NCI-H1694 (cell line): ENCODE measurements at regions not wholly inside any gene's neighbourhood (a gene's known extent, or its start where the extent isn't known, plus 50 kb on each side); places are given as distances from the start of the nearest gene placed in this dataset.
"Not testable (repeated sequence)": the region's sequence is repeated elsewhere in the genome, so short reads cannot be mapped to it uniquely, and the experiment has no call there.

Experiments
- DNase-seq: peaks from one replicate; lab custom pipeline; 2025; lab: John Stamatoyannopoulos, UW

DNA sequence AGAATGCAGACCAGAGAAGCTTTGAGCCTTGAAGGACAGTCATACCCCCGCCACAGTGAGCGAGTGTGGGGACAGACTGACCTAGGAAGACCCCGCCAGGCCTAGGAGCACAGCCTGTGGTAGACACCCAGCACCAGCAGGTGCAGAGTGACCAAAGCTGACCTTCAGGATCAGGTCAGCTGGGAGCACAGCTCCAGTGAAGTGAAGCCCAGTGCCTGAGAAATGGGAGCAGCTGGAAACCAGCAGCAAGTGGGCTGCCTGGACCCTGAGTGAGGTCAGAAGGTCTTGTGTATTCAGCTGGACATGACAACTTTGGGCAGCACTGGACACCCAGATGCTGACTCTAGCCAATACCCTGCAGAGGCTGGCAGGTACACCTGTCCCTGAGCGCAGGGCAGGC is 268.9 kb downstream of the TEX29 start:
- DNase-seq, result no peak

DNA sequence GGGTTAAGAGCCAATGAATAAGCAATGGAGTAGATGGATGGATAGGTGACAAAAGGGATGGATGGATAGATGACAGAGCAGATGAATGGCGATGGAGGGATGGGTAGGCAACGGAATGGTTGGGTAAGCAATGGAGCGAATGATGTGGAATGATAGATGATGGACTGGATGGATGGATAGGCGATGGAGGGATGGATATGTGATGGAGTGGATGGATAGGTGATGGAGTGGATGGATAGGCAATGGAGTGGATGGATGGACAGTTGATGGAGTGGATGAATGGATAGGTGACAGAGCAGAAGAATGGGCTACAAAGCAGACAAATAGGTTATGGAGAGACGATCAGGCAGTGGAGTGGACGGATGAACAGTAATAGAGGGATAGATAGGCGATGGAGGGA is 269.6 kb downstream of the TEX29 start:
- DNase-seq, result no peak

- no peak for DNase-seq
Observed at GRCh38 chr13:111590796-111591195, 270.4 kb downstream of the TEX29 start.

GRCh38 chr13:111593490-111593889 is 273.0 kb downstream of the TEX29 start:
- DNase-seq, result not testable (repeated sequence)

GRCh38 chr13:111594606-111595005 is 274.2 kb downstream of the TEX29 start:
- no peak for DNase-seq

DNA sequence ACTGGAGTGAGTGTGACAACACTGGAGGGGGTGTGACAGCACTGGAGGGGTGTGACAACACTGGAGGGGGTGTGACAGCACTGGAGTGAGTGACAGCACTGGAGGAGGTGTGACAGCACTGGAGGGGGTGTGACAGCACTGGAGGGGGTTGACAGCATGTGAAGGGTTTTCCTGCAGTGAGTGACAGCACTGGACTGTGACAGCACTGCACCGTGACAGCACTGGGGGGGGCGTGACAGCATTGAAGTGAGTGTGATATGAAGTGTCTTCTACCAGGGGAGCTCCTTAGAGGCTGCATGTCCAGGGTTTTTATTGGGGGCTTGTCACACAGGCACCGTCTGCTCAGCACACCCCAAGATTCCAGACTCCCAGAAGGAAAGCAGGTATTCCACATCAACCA is 274.8 kb downstream of the TEX29 start:
- no peak for DNase-seq

DNA sequence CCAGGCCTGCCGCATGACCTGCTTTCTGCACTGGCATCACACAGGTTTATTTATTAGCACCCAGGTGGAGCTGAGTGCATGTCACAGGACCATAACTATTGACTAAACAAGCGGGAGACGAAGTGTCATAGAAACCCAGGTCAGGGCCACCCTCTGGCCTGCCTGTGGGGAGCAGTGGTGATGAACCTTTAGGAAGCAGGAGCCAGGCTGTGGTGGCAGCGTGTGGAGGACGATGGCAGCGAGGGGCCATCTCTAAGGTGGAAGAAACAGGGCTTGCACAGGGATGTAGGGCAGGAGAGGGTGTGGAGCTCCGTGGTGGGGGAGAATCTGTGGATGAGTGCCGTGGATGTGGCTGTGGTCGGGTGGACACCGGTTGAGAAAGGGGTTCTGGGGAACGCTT is 275.3 kb downstream of the TEX29 start:
- DNase-seq, result no peak

DNA sequence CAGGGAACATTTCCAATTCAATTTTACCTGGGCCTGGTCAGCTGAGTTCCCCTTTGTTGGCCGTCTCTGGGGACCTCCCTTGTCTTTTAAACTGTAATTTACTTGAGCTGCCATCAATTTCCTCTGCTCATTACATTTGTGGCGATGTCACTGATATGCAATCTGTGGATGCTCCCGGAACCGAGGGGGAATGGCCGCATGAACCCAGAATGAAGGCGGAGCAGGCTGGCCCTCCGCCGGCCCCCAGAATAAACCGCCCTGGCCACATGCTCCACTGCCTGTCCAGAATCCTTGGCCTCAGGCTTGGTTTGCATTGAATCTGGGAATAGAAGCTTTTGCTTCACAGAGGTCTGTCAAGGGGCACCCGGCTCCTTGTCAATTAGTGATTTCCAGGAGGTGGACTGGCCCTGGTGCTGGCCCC is 276.8 kb downstream of the TEX29 start:
- DNase-seq, result no peak

DNA sequence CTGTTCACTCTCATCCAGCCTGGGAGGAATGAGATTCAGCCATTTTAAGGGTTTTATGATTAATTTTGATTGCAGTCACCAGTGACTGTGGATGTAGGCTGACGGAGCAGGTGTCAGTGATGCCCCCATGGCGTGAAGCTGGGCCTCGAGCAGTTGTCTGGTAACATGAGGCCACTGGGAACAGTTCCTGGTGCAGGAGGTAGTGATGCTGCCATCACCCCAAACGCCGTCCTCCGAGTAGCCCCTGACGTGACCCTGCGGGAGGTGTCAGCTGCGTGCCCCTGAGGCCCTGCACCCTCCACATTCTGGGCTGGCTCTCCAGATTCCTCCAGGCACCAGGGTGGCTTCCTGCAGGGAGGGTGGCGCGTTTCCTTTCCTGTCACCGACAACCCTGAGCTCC is 277.2 kb downstream of the TEX29 start:
- DNase-seq, result no peak

DNA sequence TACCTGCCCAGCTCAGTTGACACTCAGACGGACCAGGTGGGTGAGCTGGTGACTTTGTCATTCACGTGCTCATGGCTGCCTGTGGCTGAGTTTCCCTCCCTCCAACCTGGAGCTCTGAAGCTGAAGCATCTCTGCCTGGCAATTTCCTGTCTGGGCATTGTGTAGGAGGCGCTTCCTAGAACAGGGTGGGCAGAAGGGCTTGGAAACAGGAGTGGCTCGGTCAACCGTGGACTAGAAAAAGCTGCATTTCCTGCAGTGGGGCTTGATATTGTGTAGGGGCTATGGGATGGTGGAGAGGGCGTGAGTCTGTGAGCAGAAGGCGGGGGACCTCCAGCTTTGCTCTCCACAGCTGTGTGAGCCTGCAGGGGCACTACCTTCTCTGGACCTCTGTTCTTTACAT is 278.3 kb downstream of the TEX29 start:
- no peak for DNase-seq

- DNase-seq, result no peak
Observed at GRCh38 chr13:111599791-111600190, 279.3 kb downstream of the TEX29 start.

DNA sequence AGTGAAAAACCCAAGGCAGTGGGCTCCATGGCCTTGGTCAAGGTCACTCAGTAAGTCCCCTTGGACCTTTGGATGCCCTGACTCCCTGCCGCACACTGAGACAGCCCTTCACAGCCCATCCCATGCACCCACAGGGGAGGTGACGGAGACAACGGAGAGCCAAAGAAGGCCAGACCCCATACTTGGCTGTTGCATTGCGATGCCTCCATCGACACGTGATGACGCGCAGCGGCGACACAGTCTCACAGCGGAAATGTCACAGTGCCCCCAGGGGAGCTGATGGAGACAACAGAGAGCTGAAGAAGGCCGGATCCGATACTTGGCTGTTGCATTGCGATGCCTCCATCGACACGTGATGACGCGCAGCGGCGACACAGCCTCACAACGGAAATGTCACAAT is 282.4 kb downstream of the TEX29 start:
- DNase-seq, result no peak

GRCh38 chr13:111604097-111604496 is 283.7 kb downstream of the TEX29 start:
- DNase-seq, result no peak

- no peak for DNase-seq
Observed at GRCh38 chr13:111608556-111608955, 288.1 kb downstream of the TEX29 start.

DNA sequence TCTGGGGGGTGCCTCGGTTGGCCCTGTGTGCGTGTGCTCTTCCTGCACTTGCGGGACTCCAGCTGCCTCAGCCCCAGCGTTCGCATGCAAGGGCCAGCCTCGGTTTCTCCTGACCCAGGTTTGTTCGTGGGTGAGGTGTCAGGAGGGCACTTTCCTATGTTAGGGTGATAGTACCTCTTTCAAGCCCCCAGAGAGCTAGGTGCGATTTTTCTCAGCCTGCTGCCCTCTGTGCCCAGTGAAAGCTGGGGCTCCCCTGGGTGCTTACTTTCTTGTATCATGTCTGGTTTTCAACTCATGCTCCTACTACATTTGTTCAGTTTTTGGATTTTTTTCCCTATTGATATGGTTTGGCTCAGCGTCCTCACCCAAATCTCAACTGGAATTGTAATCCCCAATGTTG is 289.2 kb downstream of the TEX29 start:
- no peak for DNase-seq

DNA sequence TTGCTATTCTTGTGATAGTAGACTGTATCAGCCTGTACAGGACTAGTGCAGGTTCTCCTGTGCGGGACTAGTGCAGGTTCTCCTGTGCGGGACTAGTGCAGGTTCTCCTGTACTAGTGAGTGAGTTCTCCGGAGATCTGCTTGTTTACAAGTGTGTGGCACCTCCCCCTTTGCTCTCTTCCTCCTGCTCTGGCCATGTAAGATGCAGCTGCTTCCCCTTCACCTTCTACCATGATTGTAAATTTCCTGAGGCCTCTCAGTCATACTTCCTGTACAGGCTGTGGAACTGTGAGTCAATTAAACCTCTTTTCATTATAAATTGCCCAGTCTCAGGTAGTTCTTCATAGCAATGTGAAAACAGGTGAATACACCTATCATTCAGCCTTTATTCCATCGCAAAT is 289.6 kb downstream of the TEX29 start:
- no peak for DNase-seq

DNA sequence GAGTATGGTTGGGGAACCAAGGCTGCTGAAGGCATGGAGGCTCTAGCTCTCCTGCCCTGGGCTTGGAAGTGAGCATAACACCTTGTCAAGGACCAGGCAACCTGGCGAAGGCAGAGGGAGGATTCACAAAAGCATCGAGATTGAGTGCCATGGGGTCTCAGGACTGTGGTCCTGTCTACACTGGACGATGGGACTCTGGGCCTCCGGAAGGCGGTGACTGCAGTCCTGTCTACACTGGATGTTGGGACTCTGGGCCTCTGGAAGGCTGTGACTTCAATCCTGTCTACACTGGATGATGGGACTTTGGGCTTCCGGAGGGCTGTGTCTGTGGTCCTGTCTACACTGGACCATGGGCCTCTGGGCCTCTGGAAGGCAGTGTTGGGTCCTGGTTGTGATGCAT is 290.4 kb downstream of the TEX29 start:
- no peak for DNase-seq

DNA sequence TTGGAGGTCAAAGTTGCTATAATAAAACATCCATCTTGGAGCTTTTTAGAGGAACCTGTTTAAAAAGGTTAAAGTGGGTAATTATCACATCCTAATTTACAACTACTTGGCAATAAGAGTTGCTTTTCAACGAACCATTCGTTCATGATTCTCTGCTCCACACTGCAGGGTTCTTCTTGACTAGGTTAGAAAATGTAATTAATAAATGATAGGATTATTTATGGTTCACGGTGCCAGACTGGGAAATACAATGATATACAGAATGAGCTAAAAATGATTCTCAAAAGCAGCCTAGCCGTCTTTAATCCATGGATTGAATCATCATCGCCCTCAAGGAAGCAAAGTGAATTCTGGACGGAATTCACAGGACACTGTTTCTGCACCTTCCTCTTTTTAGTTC is 291.2 kb downstream of the TEX29 start:
- no peak for DNase-seq

DNA sequence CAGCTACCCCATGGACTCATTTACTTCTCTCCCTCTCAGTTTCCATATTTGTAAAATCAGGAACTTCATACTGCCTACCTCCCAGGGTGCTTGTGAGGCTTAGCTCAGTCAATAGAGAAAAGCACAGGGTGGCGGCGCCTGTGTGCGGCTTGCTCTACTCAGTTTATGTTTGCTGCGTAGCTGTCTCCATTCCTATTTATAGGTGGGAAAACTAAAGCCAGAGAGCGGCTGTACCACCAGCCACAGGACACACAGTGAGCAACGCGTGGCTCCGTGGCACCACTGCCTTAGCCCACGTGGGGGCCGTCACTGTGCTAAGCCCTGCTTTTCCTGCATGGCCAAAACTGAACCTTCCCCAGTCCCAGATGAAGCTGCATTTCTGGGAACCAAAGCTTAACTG is 292.4 kb downstream of the TEX29 start:
- DNase-seq, result no peak

DNA sequence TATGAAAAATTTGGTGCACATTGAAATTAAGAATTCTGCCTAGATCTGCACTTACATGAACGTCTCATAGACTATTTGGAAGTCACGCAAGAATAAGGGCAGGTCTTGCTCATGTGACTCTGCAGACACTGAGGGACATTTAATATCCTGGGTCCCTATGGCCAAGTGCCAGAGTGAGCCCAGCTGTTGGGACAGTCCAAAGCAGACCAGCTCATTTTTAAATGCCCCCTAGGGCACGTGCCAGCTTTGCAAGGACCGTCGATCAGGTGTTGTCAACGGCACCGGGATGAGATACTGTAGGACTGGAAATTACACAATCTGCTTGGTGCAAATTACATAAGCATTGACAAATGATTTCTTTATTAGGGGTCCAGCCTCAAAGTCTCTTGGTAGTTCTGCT is 293.6 kb downstream of the TEX29 start:
- DNase-seq, result no peak

GRCh38 chr13:111614613-111615012 is 294.2 kb downstream of the TEX29 start:
- DNase-seq, result no peak

- no peak for DNase-seq
Observed at GRCh38 chr13:111616203-111616602, 295.8 kb downstream of the TEX29 start.

- DNase-seq, result no peak
Observed at GRCh38 chr13:111620166-111620565, 299.7 kb downstream of the TEX29 start.

DNA sequence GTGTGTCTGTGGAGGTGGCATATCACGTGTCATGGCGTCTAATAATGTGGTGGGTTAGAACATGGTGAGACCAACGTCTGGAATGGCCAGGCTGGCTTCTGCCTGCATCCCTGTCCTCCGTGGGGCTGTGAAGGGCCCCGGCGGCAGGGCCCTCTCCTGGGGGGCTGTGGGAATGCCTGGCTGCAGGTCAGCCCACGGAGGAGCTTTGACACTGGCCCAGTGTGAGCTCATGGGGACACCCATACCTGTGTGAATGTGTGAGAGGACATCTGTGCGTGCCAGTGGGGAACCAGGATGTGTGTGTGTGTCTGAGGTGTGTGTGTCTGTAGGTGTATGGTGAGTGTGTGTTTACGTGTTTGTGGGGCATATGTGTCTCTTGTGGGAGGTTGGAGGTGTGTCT is 300.1 kb downstream of the TEX29 start:
- no peak for DNase-seq

DNA sequence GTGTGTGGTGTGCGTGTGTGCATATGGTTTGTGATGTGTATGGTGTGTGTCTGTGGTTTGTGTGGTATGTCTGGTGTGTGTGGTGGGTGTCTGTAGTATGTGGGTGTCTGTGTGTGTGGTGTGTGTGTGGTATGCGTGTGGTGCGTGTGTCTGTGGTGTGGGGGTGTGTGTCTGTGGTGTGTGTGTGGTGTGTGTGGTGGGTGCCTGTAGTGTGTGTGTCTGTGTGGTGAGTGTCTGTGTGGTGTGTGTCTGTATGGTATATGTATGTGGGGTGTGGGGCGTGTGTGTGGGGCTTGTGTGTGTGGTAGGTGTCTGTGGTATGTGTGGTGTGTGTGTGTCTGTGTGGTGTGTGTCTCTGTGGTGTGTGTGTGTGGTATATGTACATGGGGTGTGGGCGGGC is 300.7 kb downstream of the TEX29 start:
- DNase-seq, result no peak
